ENCODE measurements at regions not wholly inside any gene's neighbourhood (a gene's known extent, or its start where the extent isn't known, plus 50 kb on each side); places are given as distances from the start of the nearest gene placed in this dataset.
"Not testable (repeated sequence)": the region's sequence is repeated elsewhere in the genome, so short reads cannot be mapped to it uniquely, and the experiment has no call there.

- FAIRE-seq (no peak), DNase-seq (ENCODE audit: low spot score) (no peak)
These were observed 136.1 kb upstream of the SULF2 start for GRCh38 chr20:47921408-47921807.

GRCh38 chr20:47917549-47918070, 132.3 kb upstream of the SULF2 start:
- FAIRE-seq (no peak), DNase-seq (ENCODE audit: low spot score) (no peak)

- no peak for FAIRE-seq
These were observed 130.2 kb upstream of the SULF2 start for GRCh38 chr20:47915495-47915894.

GRCh38 chr20:47914792-47915191, 129.5 kb upstream of the SULF2 start:
- DNase-seq (ENCODE audit: low spot score) = no peak

More at GRCh38 chr20:47915495-47915894, 130.2 kb upstream of the SULF2 start:
- no peak for DNase-seq (ENCODE audit: low spot score)

GRCh38 chr20:47912786-47913501, 127.7 kb upstream of the SULF2 start:
- not testable (repeated sequence) for FAIRE-seq; DNase-seq (ENCODE audit: low spot score)

More at GRCh38 chr20:47914792-47915191, 129.5 kb upstream of the SULF2 start:
- FAIRE-seq = no peak

GRCh38 chr20:47912165-47912564, 126.9 kb upstream of the SULF2 start:
- DNase-seq (ENCODE audit: low spot score); FAIRE-seq: not testable (repeated sequence)

GRCh38 chr20:47909696-47910369, 124.6 kb upstream of the SULF2 start:
- FAIRE-seq; DNase-seq (ENCODE audit: low spot score): not testable (repeated sequence)

GRCh38 chr20:47908361-47909035, 123.2 kb upstream of the SULF2 start:
- not testable (repeated sequence) for DNase-seq (ENCODE audit: low spot score); FAIRE-seq

- not testable (repeated sequence) for DNase-seq (ENCODE audit: low spot score)
These were observed 122.7 kb upstream of the SULF2 start for GRCh38 chr20:47907951-47908350.

GRCh38 chr20:47907031-47907675, 121.9 kb upstream of the SULF2 start:
- DNase-seq (ENCODE audit: low spot score) (no peak), FAIRE-seq (peak; percentile 96)

More at GRCh38 chr20:47907951-47908350, 122.7 kb upstream of the SULF2 start:
- not testable (repeated sequence) for FAIRE-seq

GRCh38 chr20:47906348-47906660, 121.0 kb upstream of the SULF2 start:
- no peak for FAIRE-seq
- no peak for DNase-seq (ENCODE audit: low spot score)

GRCh38 chr20:47905628-47906347, 120.5 kb upstream of the SULF2 start:
- FAIRE-seq = no peak

GRCh38 chr20:47903009-47903408, 117.7 kb upstream of the SULF2 start:
- not testable (repeated sequence) for FAIRE-seq; DNase-seq (ENCODE audit: low spot score)

More at GRCh38 chr20:47905628-47906347, 120.5 kb upstream of the SULF2 start:
- no peak for DNase-seq (ENCODE audit: low spot score)

GRCh38 chr20:47899313-47899712, 114.0 kb upstream of the SULF2 start:
- DNase-seq (ENCODE audit: low spot score); FAIRE-seq: not testable (repeated sequence)

GRCh38 chr20:47897461-47897860, 112.2 kb upstream of the SULF2 start:
- FAIRE-seq = no peak

GRCh38 chr20:47892681-47893080, 107.4 kb upstream of the SULF2 start:
- DNase-seq (ENCODE audit: low spot score); FAIRE-seq: not testable (repeated sequence)

More at GRCh38 chr20:47897461-47897860, 112.2 kb upstream of the SULF2 start:
- no peak for DNase-seq (ENCODE audit: low spot score)

- DNase-seq (ENCODE audit: low spot score); FAIRE-seq: not testable (repeated sequence)
These were observed 105.4 kb upstream of the SULF2 start for GRCh38 chr20:47890708-47891107.

GRCh38 chr20:47889751-47890150, 104.5 kb upstream of the SULF2 start:
- not testable (repeated sequence) for FAIRE-seq; DNase-seq (ENCODE audit: low spot score)

- DNase-seq (ENCODE audit: low spot score) (no peak), FAIRE-seq (no peak)
These were observed 103.1 kb upstream of the SULF2 start for GRCh38 chr20:47888351-47888750.

- FAIRE-seq = no peak
- DNase-seq (ENCODE audit: low spot score) = no peak
These were observed 102.3 kb upstream of the SULF2 start for GRCh38 chr20:47887477-47888080.

All from urothelium cell line (cell line).